ENCODE measurements at regions not wholly inside any gene's neighbourhood (a gene's known extent, or its start where the extent isn't known, plus 50 kb on each side); places are given as distances from the start of the nearest gene placed in this dataset.
A peak's percentile ranks its signal among the peaks of the same experiment; 100 is the strongest.

- DNase-seq = no peak
These were observed 58.9 kb downstream of the NUDT11 start for GRCh38 chrX:51437521-51437920.

GRCh38 chrX:51435101-51435500, 61.3 kb downstream of the NUDT11 start:
- DNase-seq = no peak

- no peak for DNase-seq
These were observed 74.3 kb downstream of the NUDT11 start for GRCh38 chrX:51421972-51422597.

GRCh38 chrX:51420610-51421009, 75.8 kb downstream of the NUDT11 start:
- peak; percentile 65 for DNase-seq

- DNase-seq = no peak
These were observed 75.8 kb downstream of the NUDT10 start for GRCh38 chrX:51408462-51408861.

GRCh38 chrX:51407520-51408409, 75.1 kb downstream of the NUDT10 start:
- DNase-seq = no peak

DNA sequence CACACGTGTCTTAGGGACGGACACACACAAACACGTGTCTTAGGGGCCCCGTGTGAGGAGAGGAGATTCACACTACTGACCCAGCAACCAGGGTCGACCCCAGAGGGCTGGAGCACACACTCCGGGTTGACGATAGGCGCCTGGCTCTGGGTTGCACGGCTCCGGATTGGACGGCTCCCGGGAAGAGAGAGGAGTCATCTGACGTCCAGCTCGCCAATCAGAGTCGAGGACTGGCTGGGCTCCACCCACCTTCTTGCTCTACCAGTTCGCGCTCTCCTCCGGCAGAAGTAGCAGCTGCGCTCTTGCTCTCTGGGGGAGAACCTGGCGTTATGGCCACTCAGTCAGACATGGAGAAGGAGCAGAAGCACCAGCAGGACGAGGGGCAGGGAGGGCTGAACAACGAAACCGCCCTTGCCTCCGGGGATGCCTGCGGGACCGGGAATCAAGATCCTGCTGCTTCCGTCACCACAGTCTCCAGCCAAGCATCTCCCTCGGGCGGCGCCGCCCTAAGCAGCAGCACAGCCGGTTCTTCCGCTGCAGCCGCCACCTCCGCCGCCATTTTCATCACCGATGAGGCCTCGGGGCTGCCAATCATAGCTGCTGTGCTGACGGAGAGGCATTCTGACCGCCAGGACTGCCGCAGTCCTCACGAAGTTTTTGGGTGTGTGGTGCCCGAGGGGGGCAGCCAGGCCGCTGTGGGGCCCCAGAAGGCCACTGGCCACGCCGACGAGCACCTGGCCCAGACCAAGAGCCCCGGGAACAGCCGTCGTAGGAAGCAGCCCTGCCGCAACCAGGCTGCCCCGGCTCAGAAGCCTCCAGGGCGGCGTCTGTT, 74.3 kb downstream of the NUDT10 start:
- no peak for DNase-seq

DNA sequence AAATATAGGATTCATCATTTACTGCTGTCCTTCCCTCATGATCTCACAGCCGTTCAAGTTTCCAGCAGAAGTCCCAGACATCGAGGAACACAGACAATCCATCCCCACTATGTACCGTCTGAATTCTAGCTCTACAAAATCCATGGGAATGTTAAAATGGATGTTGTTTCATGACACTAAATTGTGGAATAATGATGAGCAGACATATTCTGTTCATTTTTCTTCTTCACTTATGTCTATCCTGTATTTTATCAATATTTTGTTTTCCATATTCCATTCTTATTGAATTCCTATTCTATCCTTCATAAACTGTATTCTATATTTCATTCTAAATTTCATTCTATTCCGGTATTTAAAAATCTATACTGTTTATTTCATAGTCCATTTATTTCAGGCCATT, 71.8 kb downstream of the NUDT10 start:
- no peak for DNase-seq

GRCh38 chrX:51395810-51396728, 63.4 kb downstream of the NUDT10 start:
- DNase-seq = peak; percentile 53

GRCh38 chrX:51395480-51395809, 62.8 kb downstream of the NUDT10 start:
- DNase-seq = no peak
